ENCODE measurements at regions not wholly inside any gene's neighbourhood (a gene's known extent, or its start where the extent isn't known, plus 50 kb on each side); places are given as distances from the start of the nearest gene placed in this dataset.
A peak's percentile ranks its signal among the peaks of the same experiment; 100 is the strongest.

DNA sequence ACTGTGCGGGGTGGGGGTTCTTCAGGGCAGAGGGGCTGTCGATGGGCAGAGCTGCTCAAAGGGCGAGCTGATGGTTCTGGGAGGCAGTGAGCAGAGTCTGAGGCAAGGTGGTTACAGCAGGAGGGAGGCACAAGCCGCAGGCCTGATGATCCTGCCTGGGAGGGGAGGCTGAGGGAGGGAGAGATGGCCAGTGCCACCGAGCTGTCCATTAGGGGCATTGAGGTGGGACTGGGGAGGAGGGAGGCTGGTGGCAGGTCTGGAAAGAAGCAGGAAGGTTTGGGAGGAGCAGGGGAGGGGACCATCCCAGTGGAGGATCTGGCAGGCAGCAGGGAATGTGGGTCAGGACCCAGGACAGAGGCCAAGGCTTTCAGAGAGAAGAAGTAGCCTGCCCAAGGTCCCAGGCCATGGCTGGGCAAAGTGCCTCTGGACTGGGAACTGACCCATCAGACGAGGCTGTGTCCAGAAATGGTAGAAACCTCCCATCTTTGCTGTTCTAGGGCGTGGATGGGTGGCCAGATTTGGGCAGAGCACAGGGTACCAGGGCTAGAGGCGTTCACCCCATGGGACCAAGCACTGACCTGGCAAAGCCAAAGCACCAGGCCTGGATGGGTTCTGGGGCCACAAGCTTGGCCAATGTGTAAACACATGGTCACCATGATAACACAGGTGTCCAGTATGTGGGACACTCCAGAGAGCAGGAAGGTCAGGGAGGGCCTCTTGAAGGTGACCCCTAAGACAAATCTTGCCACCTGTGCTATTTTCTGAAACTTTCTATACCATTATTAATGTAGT is 55.5 kb downstream of the INHBB start:
- DNase-seq (ENCODE audit: low read depth) = no peak

- no peak for DNase-seq (ENCODE audit: low read depth)
Observed at GRCh38 chr2:120402067-120402433, 56.1 kb downstream of the INHBB start.

DNA sequence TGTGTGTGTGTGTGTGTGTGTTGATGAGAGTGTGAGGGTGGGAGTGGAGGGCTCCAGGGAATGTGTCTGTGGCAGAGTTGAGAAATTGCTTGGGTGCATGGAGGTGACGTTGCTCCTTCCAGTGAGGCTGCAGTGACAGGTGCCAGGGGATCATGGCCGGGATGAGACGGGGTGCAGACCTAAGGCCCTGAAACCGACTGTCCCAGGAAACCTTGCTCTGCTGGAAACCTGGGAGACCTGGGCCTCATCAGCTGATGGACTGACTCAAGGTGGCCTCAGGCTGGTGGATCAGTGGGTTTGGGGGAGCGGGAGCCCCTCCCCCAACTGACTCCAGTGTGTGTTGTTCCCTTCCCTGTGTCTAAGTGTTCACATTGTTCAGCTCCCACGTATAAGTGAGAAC is 56.6 kb downstream of the INHBB start:
- DNase-seq (ENCODE audit: low read depth) = no peak

- DNase-seq (ENCODE audit: low read depth) = no peak
Observed at GRCh38 chr2:120403261-120403660, 57.3 kb downstream of the INHBB start.

DNA sequence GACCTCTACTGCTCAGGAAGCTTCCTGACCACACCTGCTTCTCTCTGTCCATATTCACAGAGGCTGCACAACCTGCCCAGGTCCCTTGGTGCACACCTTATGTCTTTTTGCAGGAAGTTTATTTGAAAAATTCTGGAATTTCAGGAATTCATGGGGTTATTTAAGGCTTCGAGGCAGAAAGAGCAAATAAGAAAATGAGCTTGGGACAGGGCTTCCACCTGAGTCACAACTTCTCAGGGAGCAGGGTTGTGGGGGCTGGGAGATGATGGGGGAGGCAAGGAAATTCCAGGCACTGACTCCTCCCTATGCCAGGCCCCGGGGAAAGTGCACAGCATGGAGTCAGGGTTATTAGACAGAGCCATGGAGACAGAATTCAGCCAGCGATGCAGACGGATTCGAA is 57.7 kb downstream of the INHBB start:
- DNase-seq (ENCODE audit: low read depth) = peak; percentile 16

- DNase-seq (ENCODE audit: low read depth) = no peak
Observed at GRCh38 chr2:120404274-120404673, 58.3 kb downstream of the INHBB start.

GRCh38 chr2:120404941-120405758 is 59.2 kb downstream of the INHBB start:
- DNase-seq (ENCODE audit: low read depth) = no peak

GRCh38 chr2:120405759-120406099 is 59.8 kb downstream of the INHBB start:
- no peak for DNase-seq (ENCODE audit: low read depth)

GRCh38 chr2:120406566-120406965 is 60.6 kb downstream of the INHBB start:
- no peak for DNase-seq (ENCODE audit: low read depth)

DNA sequence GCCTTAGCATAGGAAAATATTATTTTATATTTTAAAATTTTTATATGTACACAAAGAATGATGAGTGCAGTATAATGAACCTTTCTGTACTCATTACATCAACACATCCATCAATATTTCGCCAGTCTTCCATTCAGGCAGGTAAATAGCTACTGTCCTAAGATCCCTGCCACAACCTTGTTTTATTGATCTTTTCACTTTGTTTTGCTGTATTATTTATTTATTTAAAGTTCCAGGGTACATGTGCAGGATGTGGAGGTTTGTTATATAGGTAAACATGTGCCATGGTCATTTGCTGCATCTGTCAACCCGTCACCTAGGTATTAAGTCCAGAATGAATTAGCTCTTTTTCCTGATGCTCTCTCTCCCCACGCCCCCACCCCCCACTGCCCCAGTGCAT is 64.6 kb downstream of the INHBB start:
- no peak for DNase-seq (ENCODE audit: low read depth)

- DNase-seq (ENCODE audit: low read depth) = no peak
Observed at GRCh38 chr2:120415060-120415459, 69.1 kb downstream of the INHBB start.

- DNase-seq (ENCODE audit: low read depth) = no peak
Observed at GRCh38 chr2:120415728-120416509, 70.0 kb downstream of the INHBB start.

DNA sequence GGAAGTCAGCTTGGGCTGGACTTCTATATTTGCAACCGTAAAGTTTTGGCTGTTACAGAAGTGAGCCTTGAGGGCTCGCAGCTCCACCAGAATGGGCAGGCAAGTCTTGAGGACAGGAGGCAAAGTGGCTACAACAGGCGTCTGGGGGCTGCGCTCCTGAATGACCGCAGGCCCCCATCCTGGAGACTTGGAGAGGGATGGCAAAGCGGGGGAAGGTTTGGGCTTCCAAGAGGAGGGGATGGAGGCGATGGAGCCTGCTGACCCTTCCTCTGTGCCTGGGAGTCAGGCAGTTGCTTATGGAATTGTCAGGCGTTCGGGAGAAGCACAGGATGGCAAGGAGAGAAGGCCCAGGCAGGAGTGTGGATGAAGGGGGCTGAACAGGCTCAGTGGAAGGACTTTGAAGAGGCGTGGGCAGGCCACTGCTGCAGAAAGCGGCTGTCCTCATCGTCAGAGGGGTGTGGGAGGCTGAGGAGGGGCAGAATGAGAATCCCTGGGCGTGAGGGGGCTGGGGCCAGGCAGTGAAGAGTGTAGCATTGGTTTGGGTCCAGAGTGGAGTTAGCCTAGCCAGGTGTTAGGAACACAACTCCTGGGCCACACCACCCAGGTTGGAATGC is 72.3 kb downstream of the INHBB start:
- no peak for DNase-seq (ENCODE audit: low read depth)

DNA sequence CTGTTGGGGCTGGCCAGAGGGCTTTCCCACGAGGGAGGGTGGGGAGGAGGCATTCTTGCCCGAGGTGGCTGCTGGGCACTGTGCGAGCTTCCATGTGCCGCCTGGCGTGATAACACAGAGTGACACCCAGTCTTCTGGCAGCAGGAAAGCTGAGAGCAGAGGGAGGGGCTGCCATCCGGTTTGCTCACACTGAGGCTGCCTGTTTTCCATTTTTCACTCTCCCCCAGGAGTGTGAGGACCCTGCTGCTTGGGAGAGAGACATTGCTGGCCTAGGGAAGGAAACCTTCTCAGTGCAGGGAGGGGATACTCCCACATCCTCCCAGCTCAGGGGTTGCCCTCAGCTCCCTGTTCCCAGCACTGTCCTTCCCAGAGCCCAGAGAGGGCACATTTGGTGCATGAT is 73.1 kb downstream of the INHBB start:
- no peak for DNase-seq (ENCODE audit: low read depth)

- DNase-seq (ENCODE audit: low read depth) = no peak
Observed at GRCh38 chr2:120419955-120420354, 74.0 kb downstream of the INHBB start.

DNA sequence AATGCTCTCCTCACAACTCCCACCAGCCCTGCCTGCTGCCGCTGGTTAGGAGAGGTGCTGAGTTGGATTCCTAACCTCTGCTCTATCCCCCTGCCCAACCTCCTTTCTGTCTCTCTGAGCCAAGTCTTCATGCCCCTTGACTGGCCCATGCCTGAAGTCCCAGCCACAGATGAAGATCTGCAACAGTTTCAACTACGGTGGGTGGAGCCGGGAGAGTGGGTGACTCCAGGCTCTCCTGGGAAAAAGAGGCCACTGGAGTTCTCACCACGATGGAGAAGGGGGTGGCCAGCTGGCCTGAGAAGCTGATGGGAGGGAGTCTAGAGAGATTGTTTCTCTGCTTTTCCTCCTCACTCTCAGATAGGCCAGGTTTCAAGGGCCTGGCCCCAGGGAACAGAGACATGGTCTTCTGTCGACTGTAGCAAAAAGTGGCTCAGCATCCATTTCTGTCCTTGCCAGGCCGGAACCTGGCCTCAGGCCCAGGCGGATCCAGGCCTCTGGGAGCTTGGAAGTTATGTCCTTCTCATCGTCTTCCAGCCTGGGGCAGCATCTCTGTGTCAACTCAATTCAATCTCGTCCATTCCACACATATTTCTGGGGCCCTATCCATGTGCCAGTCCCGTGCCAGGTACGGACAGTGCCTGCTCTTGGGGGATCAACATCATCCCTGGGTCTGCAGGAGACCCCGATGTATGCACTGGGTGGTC is 75.3 kb downstream of the INHBB start:
- no peak for DNase-seq (ENCODE audit: low read depth)

GRCh38 chr2:120421830-120422175 is 75.9 kb downstream of the INHBB start:
- DNase-seq (ENCODE audit: low read depth) = no peak

DNA sequence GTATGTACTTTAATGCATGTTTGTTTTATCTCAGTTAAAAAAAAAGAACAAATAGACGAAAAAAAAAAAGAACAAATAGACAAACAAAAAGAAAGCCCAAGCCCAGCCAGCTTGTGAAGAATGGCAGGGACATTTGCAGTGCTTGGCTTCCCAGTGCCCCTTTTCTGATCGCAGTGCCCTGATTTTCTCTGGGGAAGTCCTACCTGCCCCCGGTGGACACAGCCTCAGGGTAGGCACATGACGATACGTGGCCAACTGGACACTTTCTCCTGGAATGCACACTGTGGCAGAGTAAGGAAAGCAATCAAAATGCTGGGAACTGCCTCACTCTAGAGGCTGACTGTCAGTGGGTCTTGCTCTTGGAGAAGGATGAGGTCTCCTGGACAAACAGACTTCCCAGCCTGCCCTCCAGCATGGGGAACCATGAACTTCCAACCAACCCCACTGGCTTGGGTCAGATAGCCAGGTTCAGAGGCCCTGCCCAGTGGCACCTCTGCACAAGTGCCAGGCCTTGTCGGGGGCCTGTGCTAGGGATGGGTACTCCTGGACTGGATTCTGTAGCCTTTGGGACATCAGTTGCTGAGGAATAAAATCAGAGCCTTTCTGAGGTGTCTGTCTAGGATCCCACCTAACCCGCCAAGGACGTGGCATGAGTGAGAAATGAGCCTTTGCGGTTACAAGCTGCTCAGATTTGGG is 76.7 kb downstream of the INHBB start:
- no peak for DNase-seq (ENCODE audit: low read depth)

GRCh38 chr2:120423167-120423943 is 77.4 kb downstream of the INHBB start:
- peak; percentile 34 for DNase-seq (ENCODE audit: low read depth)

DNA sequence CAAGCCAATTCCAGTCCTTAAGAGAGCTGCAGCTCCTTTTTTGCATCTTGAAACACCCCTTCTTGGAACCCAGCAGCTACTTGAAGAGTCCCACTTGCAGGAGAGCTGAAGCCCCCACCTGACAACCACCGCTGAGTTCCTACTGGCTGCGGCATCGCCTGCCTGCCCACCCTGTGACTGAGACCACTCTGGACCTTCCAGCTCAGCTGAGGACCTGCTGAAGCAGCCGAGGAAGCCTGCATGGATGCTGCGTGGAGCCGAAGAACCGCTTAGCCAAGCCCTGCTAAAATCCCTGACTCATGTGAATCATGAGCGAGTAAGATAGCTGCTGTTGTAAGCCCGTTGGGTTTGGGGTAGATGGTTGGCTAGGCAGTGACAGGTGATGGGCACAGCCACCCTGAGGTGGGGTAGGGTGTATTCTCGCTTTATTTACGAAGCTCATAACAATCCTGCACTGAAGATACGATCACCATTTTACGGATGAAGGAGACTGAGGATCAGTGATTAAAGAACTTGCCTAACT is 78.4 kb downstream of the INHBB start:
- no peak for DNase-seq (ENCODE audit: low read depth)

Data from amniotic epithelial cell (primary cell).